DND-41 (cell line): ENCODE measurements at regions not wholly inside any gene's neighbourhood (a gene's known extent, or its start where the extent isn't known, plus 50 kb on each side); places are given as distances from the start of the nearest gene placed in this dataset.

Source experiments
- ATAC-seq: fragments of 200-7000 bp; cut with Tn5 transposase; 3 replicates; pipeline ENCODE4 v1.9.1; 2021; ENCODE audit warnings: low read depth; ENCODE audit not compliant: insufficient read depth
- DNase-seq: peaks from one replicate; pipeline ENCODE4 v3.0.0-alpha.2; 2020
- H2AFZ ChIP-seq: 2 replicates; pipeline ENCODE4 v1.6.0; 2012; ENCODE audit warnings: low read depth, low read length
- H3K27ac ChIP-seq: 2 replicates; pipeline ENCODE4 v1.5.1; 2012; ENCODE audit warnings: low read length, inconsistent platforms
- H3K27me3 ChIP-seq: fragments of 200-600 bp; sonication (generic); 2 replicates; pipeline ENCODE4 v1.6.0; 2012; ENCODE audit warnings: low read length, mild to moderate bottlenecking, inconsistent platforms; ENCODE audit not compliant: insufficient read depth, poor library complexity
- H3K36me3 ChIP-seq: 2 replicates; pipeline ENCODE4 v1.5.1; 2012; ENCODE audit warnings: low read length, inconsistent platforms; ENCODE audit not compliant: insufficient read depth
- H3K4me1 ChIP-seq: 2 replicates; pipeline ENCODE4 v1.5.1; 2012; ENCODE audit warnings: mild to moderate bottlenecking, low read length; ENCODE audit not compliant: insufficient read depth
- H3K4me2 ChIP-seq: 2 replicates; pipeline ENCODE4 v1.6.0; 2012; ENCODE audit warnings: mild to moderate bottlenecking, moderate library complexity, low read length, inconsistent platforms; ENCODE audit not compliant: insufficient read depth
- H3K4me3 ChIP-seq, 2 experiments: fragments of 200-600 bp in 1 of 2; shearing (Covaris generic) in 1 of 2; 2 replicates each; pipeline ENCODE4 v1.5.1; 2012 to 2016; ENCODE audit warnings: inconsistent platforms in 2 of 2, low read length in 2 of 2, mild to moderate bottlenecking in 2 of 2, low read depth in 1 of 2, moderate library complexity in 1 of 2
- H3K79me2 ChIP-seq: 2 replicates; pipeline ENCODE4 v1.6.0; 2012; ENCODE audit warnings: low read length, inconsistent platforms; ENCODE audit not compliant: insufficient read depth
- H3K9ac ChIP-seq: 2 replicates; pipeline ENCODE4 v1.6.0; 2012; ENCODE audit warnings: low read depth, mild to moderate bottlenecking, inconsistent platforms, low read length, moderate library complexity
- H3K9me3 ChIP-seq: 2 replicates; pipeline ENCODE4 v1.5.1; 2012; ENCODE audit warnings: low read length, moderate library complexity, mild to moderate bottlenecking, inconsistent platforms; ENCODE audit not compliant: insufficient read depth, severe bottlenecking
- H4K20me1 ChIP-seq: 2 replicates; pipeline ENCODE4 v1.6.0; 2012; ENCODE audit warnings: low read length; ENCODE audit not compliant: insufficient read depth
- CTCF ChIP-seq: IDR thresholded peaks from 2 replicates; pipeline ENCODE4 v1.5.1; 2012; ENCODE audit warnings: borderline replicate concordance, low read length, moderate library complexity, mild to moderate bottlenecking; ENCODE audit not compliant: poor library complexity, severe bottlenecking; ENCODE audit errors: extremely low read depth
- EZH2 ChIP-seq: IDR thresholded peaks from 3 replicates; pipeline ENCODE4 v1.6.1; 2012; ENCODE audit warnings: borderline replicate concordance, low read depth, mild to moderate bottlenecking, moderate library complexity, low read length, inconsistent platforms; ENCODE audit not compliant: severe bottlenecking

- Histone ChIP-seq H3K4me1 (no peaks in the 10 kb centered on the region), H3K27me3 (no peaks in the 10 kb centered on the region), H3K4me2 (no peak overlapping the region), H3K79me2 (no peaks in the 10 kb centered on the region), H3K27ac (no peak overlapping the region), H4K20me1 (no peaks in the 10 kb centered on the region), H3K9ac (no peak overlapping the region), H3K36me3 (no peaks in the 10 kb centered on the region), H2AFZ (no peak overlapping the region), H3K4me3 (no peak overlapping the region), H3K9me3 (no peaks in the 10 kb centered on the region)
- DNase-seq: no peak
- no peak for ATAC-seq
- TF ChIP-seq EZH2: no peak
- TF ChIP-seq CTCF: no peak
Measured at GRCh38 chr20:10897336-10897735, 223.5 kb upstream of the JAG1 start.

GRCh38 chr20:10898552-10898951, 224.8 kb upstream of the JAG1 start:
- H3K27ac ChIP-seq: no peak overlapping the region
- ATAC-seq (no peak), DNase-seq (no peak)
- no peaks in the 10 kb centered on the region for H3K4me1 ChIP-seq
- H2AFZ ChIP-seq: no peak overlapping the region
- no peaks in the 10 kb centered on the region for H3K79me2 ChIP-seq
- no peak for TF ChIP-seq EZH2
- no peak for TF ChIP-seq CTCF
- H3K36me3 ChIP-seq: no peaks in the 10 kb centered on the region
- no peaks in the 10 kb centered on the region for H4K20me1 ChIP-seq
- H3K4me2 ChIP-seq: no peak overlapping the region
- no peak overlapping the region for H3K4me3 ChIP-seq
- H3K9me3 ChIP-seq: no peaks in the 10 kb centered on the region
- H3K27me3 ChIP-seq: no peaks in the 10 kb centered on the region
- H3K9ac ChIP-seq: no peak overlapping the region

GRCh38 chr20:10902174-10902573, 228.4 kb upstream of the JAG1 start:
- ATAC-seq: no peak

More at GRCh38 chr20:10902174-10902573, 228.4 kb upstream of the JAG1 start:
- Histone ChIP-seq H2AFZ (no peak overlapping the region), H3K36me3 (no peaks in the 10 kb centered on the region), H3K4me3 (no peak overlapping the region), H3K4me1 (no peaks in the 10 kb centered on the region), H3K9me3 (no peaks in the 10 kb centered on the region), H3K9ac (no peak overlapping the region), H4K20me1 (no peaks in the 10 kb centered on the region), H3K27ac (no peak overlapping the region), H3K4me2 (no peak overlapping the region), H3K79me2 (no peaks in the 10 kb centered on the region), H3K27me3 (no peaks in the 10 kb centered on the region)
- no peak for DNase-seq
- TF ChIP-seq EZH2 (no peak), CTCF (no peak)
